ENCODE measurements at regions not wholly inside any gene's neighbourhood (a gene's known extent, or its start where the extent isn't known, plus 50 kb on each side); places are given as distances from the start of the nearest gene placed in this dataset.

DNA sequence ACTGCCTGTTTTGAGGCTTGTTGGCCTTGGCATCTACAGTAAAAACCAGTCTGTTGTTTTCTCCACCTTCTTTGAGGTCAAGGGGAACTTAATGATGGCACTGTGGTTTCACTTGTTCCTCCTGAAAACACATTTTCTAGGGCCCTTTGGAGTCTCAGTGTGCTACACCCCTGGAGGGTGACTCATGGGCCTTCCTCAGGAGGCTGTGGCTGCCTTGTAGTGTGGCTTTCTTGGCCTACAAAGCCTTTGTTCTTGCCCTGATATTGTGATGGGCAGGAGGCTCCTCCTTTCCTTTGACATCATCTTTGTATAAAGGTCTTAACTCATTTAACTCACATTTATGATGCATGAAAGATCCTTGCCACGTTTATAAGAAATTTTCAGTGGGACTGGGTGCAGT, 56.3 kb upstream of the GPBP1 start:
- no peak overlapping the region for H3K4me3 ChIP-seq (replicated peaks in 1 of 2; ENCODE audit: low read depth in 1 of 2, low read length in 2 of 2)
- H3K27me3 ChIP-seq (ENCODE audit: insufficient read depth, low read length) = no peaks in the 10 kb centered on the region
- RAD21 ChIA-PET (ENCODE audit: low non-redundant PET in 1 of 2, low total read pairs in 2 of 2, uncharacterized antibody in 2 of 2, unreplicated experiment in 2 of 2) = no interaction called here
- no peak for ATAC-seq
- H3K36me3 ChIP-seq (ENCODE audit: control insufficient read depth in 1 of 2, insufficient read depth in 2 of 2, low read length in 2 of 2) = no peaks in the 10 kb centered on the region
- H3K4me2 ChIP-seq (ENCODE audit: low read length) = no peak overlapping the region
- TF ChIP-seq ELF1 (IDR thresholded peaks at IDR 0.05; ENCODE audit: borderline replicate concordance, low read depth) = no peak
- no peak for TF ChIP-seq EZH2phosphoT487 (IDR thresholded peaks at IDR 0.05; ENCODE audit: borderline replicate concordance)
- TF ChIP-seq ZNF274 (IDR thresholded peaks at IDR 0.05; ENCODE audit: low read depth, low read length) = no peak
- TF ChIP-seq, protein P1, sequence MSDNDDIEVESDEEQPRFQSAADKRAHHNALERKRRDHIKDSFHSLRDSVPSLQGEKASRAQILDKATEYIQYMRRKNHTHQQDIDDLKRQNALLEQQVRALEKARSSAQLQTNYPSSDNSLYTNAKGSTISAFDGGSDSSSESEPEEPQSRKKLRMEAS (IDR thresholded peaks at IDR 0.05) = no peak
- TF ChIP-seq POLR2AphosphoS5 (IDR thresholded peaks at IDR 0.05; ENCODE audit: low read depth, low read length) = no peak
- no peak for TF ChIP-seq EZH2 (IDR thresholded peaks at IDR 0.05)
- TF ChIP-seq CEBPB (IDR thresholded peaks at IDR 0.05; ENCODE audit: low read depth) = no peak
- TF ChIP-seq POLR2A (IDR thresholded peaks at IDR 0.05; ENCODE audit: borderline replicate concordance, extremely low read depth, insufficient read depth, insufficient read length) = no peak
- TF ChIP-seq SRF (IDR thresholded peaks at IDR 0.05; ENCODE audit: low read depth) = no peak
- TF ChIP-seq, protein P2, sequence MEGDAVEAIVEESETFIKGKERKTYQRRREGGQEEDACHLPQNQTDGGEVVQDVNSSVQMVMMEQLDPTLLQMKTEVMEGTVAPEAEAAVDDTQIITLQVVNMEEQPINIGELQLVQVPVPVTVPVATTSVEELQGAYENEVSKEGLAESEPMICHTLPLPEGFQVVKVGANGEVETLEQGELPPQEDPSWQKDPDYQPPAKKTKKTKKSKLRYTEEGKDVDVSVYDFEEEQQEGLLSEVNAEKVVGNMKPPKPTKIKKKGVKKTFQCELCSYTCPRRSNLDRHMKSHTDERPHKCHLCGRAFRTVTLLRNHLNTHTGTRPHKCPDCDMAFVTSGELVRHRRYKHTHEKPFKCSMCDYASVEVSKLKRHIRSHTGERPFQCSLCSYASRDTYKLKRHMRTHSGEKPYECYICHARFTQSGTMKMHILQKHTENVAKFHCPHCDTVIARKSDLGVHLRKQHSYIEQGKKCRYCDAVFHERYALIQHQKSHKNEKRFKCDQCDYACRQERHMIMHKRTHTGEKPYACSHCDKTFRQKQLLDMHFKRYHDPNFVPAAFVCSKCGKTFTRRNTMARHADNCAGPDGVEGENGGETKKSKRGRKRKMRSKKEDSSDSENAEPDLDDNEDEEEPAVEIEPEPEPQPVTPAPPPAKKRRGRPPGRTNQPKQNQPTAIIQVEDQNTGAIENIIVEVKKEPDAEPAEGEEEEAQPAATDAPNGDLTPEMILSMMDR (IDR thresholded peaks at IDR 0.05 in 2 of 3, conservative IDR thresholded peaks at IDR 0.05 in 1 of 3; ENCODE audit: borderline replicate concordance in 1 of 3, insufficient read depth in 1 of 3, low read depth in 2 of 3, low read length in 2 of 3) = no peak
- TF ChIP-seq ZFX (IDR thresholded peaks at IDR 0.05) = no peak
- TF ChIP-seq, protein P3, sequence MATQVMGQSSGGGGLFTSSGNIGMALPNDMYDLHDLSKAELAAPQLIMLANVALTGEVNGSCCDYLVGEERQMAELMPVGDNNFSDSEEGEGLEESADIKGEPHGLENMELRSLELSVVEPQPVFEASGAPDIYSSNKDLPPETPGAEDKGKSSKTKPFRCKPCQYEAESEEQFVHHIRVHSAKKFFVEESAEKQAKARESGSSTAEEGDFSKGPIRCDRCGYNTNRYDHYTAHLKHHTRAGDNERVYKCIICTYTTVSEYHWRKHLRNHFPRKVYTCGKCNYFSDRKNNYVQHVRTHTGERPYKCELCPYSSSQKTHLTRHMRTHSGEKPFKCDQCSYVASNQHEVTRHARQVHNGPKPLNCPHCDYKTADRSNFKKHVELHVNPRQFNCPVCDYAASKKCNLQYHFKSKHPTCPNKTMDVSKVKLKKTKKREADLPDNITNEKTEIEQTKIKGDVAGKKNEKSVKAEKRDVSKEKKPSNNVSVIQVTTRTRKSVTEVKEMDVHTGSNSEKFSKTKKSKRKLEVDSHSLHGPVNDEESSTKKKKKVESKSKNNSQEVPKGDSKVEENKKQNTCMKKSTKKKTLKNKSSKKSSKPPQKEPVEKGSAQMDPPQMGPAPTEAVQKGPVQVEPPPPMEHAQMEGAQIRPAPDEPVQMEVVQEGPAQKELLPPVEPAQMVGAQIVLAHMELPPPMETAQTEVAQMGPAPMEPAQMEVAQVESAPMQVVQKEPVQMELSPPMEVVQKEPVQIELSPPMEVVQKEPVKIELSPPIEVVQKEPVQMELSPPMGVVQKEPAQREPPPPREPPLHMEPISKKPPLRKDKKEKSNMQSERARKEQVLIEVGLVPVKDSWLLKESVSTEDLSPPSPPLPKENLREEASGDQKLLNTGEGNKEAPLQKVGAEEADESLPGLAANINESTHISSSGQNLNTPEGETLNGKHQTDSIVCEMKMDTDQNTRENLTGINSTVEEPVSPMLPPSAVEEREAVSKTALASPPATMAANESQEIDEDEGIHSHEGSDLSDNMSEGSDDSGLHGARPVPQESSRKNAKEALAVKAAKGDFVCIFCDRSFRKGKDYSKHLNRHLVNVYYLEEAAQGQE (IDR thresholded peaks at IDR 0.05; ENCODE audit: low read depth) = no peak
- TF ChIP-seq RAD21 (IDR thresholded peaks at IDR 0.05; ENCODE audit: low read depth) = no peak
- TF ChIP-seq CBX3 (IDR thresholded peaks at IDR 0.05; ENCODE audit: low read depth) = no peak
- no peak for TF ChIP-seq YY1 (IDR thresholded peaks at IDR 0.05; ENCODE audit: extremely low read depth, insufficient replicate concordance, low read depth, low read length)
- TF ChIP-seq EGR1 (IDR thresholded peaks at IDR 0.05; ENCODE audit: low read depth) = no peak
- 0 out of 4 replicates have a peak, but pooled peaks cover 0 to 4% of the 10 kb centered on the region in 2 experiments for H3K4me1 ChIP-seq (ENCODE audit: control insufficient read depth in 1 of 2, insufficient read depth in 2 of 2, low read length in 2 of 2)
- CTCF ChIA-PET = no interaction called here
- intact Hi-C loops (cut with micrococcal nuclease) = no loop called here
- H3K9me3 ChIP-seq (ENCODE audit: control insufficient read depth in 1 of 2, insufficient read depth in 1 of 2, low read depth in 1 of 2, low read length in 2 of 2) = no peaks in the 10 kb centered on the region
- H2AFZ ChIP-seq (ENCODE audit: low read depth, low read length, poor library complexity, severe bottlenecking) = no peak overlapping the region
- no peak overlapping the region for H3K9ac ChIP-seq (ENCODE audit: low read length)
- BruUV-seq (replicated peaks) = no TSS peak
- no peaks in the 10 kb centered on the region for H3K79me2 ChIP-seq (ENCODE audit: insufficient read depth, low read length)
- H4K20me1 ChIP-seq (ENCODE audit: insufficient read depth) = no peaks in the 10 kb centered on the region
- H3K9me2 ChIP-seq (ENCODE audit: insufficient read depth) = no peaks in the 10 kb centered on the region
- DNase-seq (ENCODE audit: low read depth, low spot score) = no peak
- POLR2A ChIA-PET = no interaction called here
- no peak overlapping the region for H3K27ac ChIP-seq (ENCODE audit: low read depth, low read length)

All from HCT116 (cell line).